OCI-LY7 (cell line): ENCODE measurements at regions not wholly inside any gene's neighbourhood (a gene's known extent, or its start where the extent isn't known, plus 50 kb on each side); places are given as distances from the start of the nearest gene placed in this dataset.

Experiments
- BruUV-seq: library from RNA; stranded (reverse); fragments of 400-500 nt; replicated peaks from 2 replicates; lab custom pipeline; 2021; lab: Mats Ljungman, UMichigan
- CTCF ChIA-PET: fragments of 300-600 bp; sonication (Branson Sonifier 250); formaldehyde crosslinking; loops from one replicate; lab custom pipeline; 2022; ENCODE audit warnings: antibody characterized with exemption; ENCODE audit not compliant: unreplicated experiment; lab: Charles Lee
- POLR2A ChIA-PET: fragments of 300-600 bp; sonication (Branson Sonifier 250); formaldehyde crosslinking; loops from one replicate; lab custom pipeline; 2022; ENCODE audit warnings: antibody characterized with exemption; lab: Charles Lee
- DNase-seq: peaks from one replicate; pipeline ENCODE4 v3.0.0-alpha.2; 2015; ENCODE audit warnings: low spot score
- H2AFZ ChIP-seq: fragments of 200-600 bp; sonication (generic), shearing (Covaris generic); 2 replicates; pipeline ENCODE4 v1.6.1; 2014; ENCODE audit warnings: mild to moderate bottlenecking, antibody characterized with exemption, low read length, moderate library complexity
- H3K27ac ChIP-seq: fragments of 200-600 bp; sonication (generic); 2 replicates; pipeline ENCODE4 v1.5.1; 2014; ENCODE audit warnings: mixed run types, low read depth, mild to moderate bottlenecking, moderate library complexity, low read length, inconsistent platforms; ENCODE audit not compliant: poor library complexity, severe bottlenecking
- H3K36me3 ChIP-seq: fragments of 200-600 bp; sonication (generic); 2 replicates; pipeline ENCODE4 v1.6.1; 2014; ENCODE audit warnings: mild to moderate bottlenecking, antibody characterized with exemption, low read length, moderate library complexity, mixed read lengths; ENCODE audit not compliant: insufficient read depth
- H3K4me1 ChIP-seq: fragments of 200-600 bp; sonication (generic); 2 replicates; pipeline ENCODE4 v1.5.1; 2014; ENCODE audit warnings: mild to moderate bottlenecking, low read length; ENCODE audit not compliant: insufficient read depth, poor library complexity, severe bottlenecking
- H3K4me2 ChIP-seq: fragments of 200-600 bp; sonication (generic); 2 replicates; pipeline ENCODE4 v1.6.1; 2014; ENCODE audit warnings: mild to moderate bottlenecking, low read length
- H3K4me3 ChIP-seq: fragments of 200-600 bp; sonication (generic); 2 replicates; pipeline ENCODE4 v1.5.1; 2014; ENCODE audit warnings: mild to moderate bottlenecking, low read depth, low read length; ENCODE audit not compliant: poor library complexity, severe bottlenecking
- H3K79me2 ChIP-seq: fragments of 200-600 bp; sonication (generic); 2 replicates; pipeline ENCODE4 v1.6.1; 2016; ENCODE audit warnings: low read depth, mild to moderate bottlenecking, low read length, moderate library complexity, mixed read lengths; ENCODE audit not compliant: insufficient read depth
- H3K9me2 ChIP-seq: fragments of 200-600 bp; sonication (generic); 2 replicates; pipeline ENCODE4 v1.6.1; 2016; ENCODE audit warnings: mild to moderate bottlenecking, low read length, mixed read lengths; ENCODE audit not compliant: insufficient read depth
- H3K9me3 ChIP-seq: fragments of 200-600 bp; sonication (generic); 2 replicates; pipeline ENCODE4 v1.6.1; 2014; ENCODE audit warnings: mild to moderate bottlenecking, mixed run types, low read length, mixed read lengths
- H4K20me1 ChIP-seq: fragments of 200-600 bp; sonication (generic); 2 replicates; pipeline ENCODE4 v1.6.1; 2014; ENCODE audit warnings: mild to moderate bottlenecking, antibody characterized with exemption, low read length, moderate library complexity, mixed read lengths; ENCODE audit not compliant: insufficient read depth
- EZH2phosphoT487 ChIP-seq: fragments of 200-600 bp; sonication (generic); IDR thresholded peaks from 2 replicates; pipeline ENCODE4 v1.6.1; 2018; ENCODE audit warnings: low read depth, borderline replicate concordance, mild to moderate bottlenecking, mixed run types, antibody characterized with exemption, low read length, moderate library complexity, mixed read lengths
- intact Hi-C: fragments of 100-400 bp; cut with micrococcal nuclease; formaldehyde crosslinking; loops from one replicate; pipeline ENCODE4 v1.10.0; 2022; ENCODE audit not compliant: unreplicated experiment
- TF ChIP-seq, protein P1 (sequence below): fragments of 200-600 bp; sonication (generic); conservative IDR thresholded peaks from 2 replicates; pipeline ENCODE4 v1.5.1; 2014; ENCODE audit warnings: mild to moderate bottlenecking, antibody characterized with exemption, low read length, moderate library complexity, mixed read lengths

DNA sequence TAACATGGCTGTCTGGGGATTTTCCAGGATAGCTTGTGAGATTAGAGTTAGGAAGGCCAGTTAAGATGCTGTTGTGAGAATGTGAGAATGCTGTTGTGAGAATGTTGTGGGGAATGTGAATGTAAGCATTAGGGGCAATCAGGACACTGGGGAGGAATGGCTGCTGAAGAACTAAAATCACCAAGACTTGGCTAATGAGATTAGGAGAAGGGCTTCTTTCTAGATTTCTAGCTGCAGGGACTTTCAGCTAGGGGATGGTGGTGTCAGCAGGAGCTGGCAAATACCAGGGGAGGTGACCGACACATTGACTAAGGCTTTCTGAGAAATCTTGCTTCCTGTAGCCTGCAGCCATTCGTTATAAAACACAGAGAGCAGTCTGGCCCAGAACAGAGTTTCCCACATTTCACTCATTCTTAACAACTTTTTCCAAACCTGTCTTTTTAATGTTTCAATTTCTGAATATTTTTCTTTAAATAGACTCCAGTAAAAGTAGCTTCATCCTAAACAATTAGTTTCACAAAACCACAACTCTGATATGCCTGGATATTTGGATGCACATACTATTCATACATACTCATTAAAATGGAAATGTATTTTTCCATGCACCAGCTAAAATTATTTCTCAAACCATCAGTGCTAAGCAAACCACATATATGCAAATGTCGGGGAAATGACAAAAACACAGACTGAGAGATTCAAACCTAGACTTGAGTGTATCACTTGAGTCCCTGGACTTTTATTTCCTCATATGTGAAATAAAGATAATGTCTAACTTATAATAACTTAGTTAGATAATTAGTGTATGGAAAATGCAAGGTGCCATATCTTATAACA lies 89.3 kb upstream of the TNC start:
- no peak for DNase-seq
- H3K4me1 ChIP-seq: no peaks in the 10 kb centered on the region
- no peak for TF ChIP-seq EZH2phosphoT487
- TF ChIP-seq, protein P1, sequence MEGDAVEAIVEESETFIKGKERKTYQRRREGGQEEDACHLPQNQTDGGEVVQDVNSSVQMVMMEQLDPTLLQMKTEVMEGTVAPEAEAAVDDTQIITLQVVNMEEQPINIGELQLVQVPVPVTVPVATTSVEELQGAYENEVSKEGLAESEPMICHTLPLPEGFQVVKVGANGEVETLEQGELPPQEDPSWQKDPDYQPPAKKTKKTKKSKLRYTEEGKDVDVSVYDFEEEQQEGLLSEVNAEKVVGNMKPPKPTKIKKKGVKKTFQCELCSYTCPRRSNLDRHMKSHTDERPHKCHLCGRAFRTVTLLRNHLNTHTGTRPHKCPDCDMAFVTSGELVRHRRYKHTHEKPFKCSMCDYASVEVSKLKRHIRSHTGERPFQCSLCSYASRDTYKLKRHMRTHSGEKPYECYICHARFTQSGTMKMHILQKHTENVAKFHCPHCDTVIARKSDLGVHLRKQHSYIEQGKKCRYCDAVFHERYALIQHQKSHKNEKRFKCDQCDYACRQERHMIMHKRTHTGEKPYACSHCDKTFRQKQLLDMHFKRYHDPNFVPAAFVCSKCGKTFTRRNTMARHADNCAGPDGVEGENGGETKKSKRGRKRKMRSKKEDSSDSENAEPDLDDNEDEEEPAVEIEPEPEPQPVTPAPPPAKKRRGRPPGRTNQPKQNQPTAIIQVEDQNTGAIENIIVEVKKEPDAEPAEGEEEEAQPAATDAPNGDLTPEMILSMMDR: no peak
- no peak overlapping the region for H2AFZ ChIP-seq
- intact Hi-C loops: no loop called here
- H3K9me3 ChIP-seq: no peaks in the 10 kb centered on the region
- ChIA-PET CTCF (no interaction called here), POLR2A (no interaction called here)
- H3K36me3 ChIP-seq: no peaks in the 10 kb centered on the region
- H3K4me2 ChIP-seq: no peak overlapping the region
- BruUV-seq: no TSS peak
- H4K20me1 ChIP-seq: no peaks in the 10 kb centered on the region
- H3K27ac ChIP-seq: no peak overlapping the region
- H3K4me3 ChIP-seq: no peak overlapping the region
- no peaks in the 10 kb centered on the region for H3K79me2 ChIP-seq
- no peaks in the 10 kb centered on the region for H3K9me2 ChIP-seq

DNA sequence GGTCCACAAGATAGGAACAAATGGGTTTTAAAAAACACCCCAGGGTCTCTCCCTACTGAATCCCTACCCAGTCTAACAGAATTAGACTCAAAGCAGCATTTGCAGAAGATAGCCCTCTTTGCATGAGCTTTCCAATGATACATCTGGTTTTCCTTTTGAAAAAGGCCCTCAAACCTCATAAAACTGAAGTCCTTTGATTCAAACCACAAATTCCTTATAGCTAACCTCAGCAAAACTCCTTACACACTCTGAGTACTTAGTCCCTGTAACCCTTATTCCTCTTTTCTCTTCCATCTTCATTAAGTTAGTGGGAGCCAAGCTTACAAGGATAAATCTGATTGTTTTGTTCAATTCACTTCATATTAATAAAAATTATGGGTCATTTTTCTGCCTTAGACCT lies 90.5 kb upstream of the TNC start:
- H3K4me1 ChIP-seq: no peaks in the 10 kb centered on the region
- ChIA-PET POLR2A (no interaction called here), CTCF (no interaction called here)
- H3K4me3 ChIP-seq: no peak overlapping the region
- intact Hi-C loops: no loop called here
- H3K79me2 ChIP-seq: no peaks in the 10 kb centered on the region
- no peak overlapping the region for H2AFZ ChIP-seq
- no peak overlapping the region for H3K4me2 ChIP-seq
- BruUV-seq: no TSS peak
- TF ChIP-seq, protein P1: no peak
- no peak for TF ChIP-seq EZH2phosphoT487
- DNase-seq: no peak
- H4K20me1 ChIP-seq: no peaks in the 10 kb centered on the region
- no peaks in the 10 kb centered on the region for H3K9me2 ChIP-seq
- H3K36me3 ChIP-seq: no peaks in the 10 kb centered on the region
- no peak overlapping the region for H3K27ac ChIP-seq
- H3K9me3 ChIP-seq: no peaks in the 10 kb centered on the region
